ENCODE measurements at regions not wholly inside any gene's neighbourhood (a gene's known extent, or its start where the extent isn't known, plus 50 kb on each side); places are given as distances from the start of the nearest gene placed in this dataset.

DNA sequence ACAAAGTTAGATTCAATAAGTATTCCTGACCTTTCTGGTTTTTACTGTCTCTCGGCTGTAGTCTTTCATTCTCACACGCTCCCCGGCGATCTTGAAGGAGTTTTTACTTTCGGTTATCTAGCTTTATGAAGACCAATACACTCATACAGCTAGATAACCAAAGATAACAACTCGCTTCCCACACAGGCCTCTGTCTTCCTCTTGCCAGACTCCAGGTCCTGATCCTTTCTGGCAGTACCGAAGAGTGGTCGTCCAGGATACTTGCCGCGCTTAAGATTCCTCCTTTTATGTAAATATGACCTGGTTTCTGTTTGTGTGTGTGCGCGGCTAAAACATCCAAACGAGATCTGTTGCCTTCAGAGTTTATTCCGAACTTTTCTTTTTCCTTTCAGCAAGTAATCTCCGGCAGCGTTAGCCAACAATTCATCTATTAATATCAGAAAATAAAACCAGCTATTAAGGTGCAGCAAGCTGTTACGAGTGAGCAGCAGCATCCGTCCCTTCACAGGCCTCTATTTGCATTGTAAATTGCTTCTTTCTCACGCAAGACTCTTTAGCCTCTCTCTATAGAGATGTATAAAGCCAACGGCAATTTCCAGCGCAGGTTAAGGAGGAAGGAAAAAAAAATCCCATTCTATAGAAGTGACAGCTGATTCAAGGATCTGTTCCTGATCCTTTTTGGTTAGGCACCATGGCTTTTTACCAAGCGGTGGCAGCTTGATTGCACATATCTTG is 216.1 kb downstream of the MEF2C start:
- no peaks in the 10 kb centered on the region for H3K9me3 ChIP-seq (replicated peaks)
- H3K4me1 ChIP-seq = peaks cover 23% of the 10 kb centered on the region
- intact Hi-C loops (cut with micrococcal nuclease) = no loop called here
- H3K27me3 ChIP-seq (ENCODE audit: low read depth) = peaks cover 100% of the 10 kb centered on the region
- no peaks in the 10 kb centered on the region for H3K36me3 ChIP-seq
- DNase-seq = no peak
- TF ChIP-seq CTCF (IDR thresholded peaks at IDR 0.05; ENCODE audit: borderline replicate concordance) = no peak
- no peak overlapping the region for H3K27ac ChIP-seq (replicated peaks)
- H3K4me3 ChIP-seq = peak overlapping the region; percentile 50

DNA sequence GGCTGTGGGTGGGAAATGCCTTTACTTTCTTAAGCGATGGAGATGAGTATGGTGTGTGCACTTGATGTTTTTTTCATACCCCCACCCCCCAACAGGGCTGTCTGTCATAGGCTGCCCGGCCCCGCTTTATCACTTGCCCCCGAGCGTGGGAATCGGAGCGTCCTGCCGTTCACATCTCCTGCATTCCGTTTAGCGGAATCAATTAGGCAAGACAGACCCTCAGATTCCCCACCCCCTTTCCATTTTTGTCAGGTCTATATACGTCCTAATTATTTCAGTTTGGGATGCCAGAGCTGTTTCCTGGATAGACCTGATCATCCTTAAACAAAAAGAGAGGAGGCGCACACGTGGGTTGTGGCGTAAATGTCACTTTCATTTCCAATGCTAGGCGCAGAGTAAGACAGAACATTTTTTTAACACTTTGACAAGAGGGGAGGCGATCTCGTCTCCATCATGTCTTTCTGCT is 217.2 kb downstream of the MEF2C start:
- Histone ChIP-seq H3K4me1 (peaks cover 30% of the 10 kb centered on the region), H3K4me3 (no peak overlapping the region), H3K9me3 (replicated peaks) (no peaks in the 10 kb centered on the region), H3K27me3 (ENCODE audit: low read depth) (peaks cover 100% of the 10 kb centered on the region), H3K36me3 (no peaks in the 10 kb centered on the region), H3K27ac (replicated peaks) (no peak overlapping the region)
- DNase-seq = no peak
- intact Hi-C loops (cut with micrococcal nuclease) = no loop called here
- TF ChIP-seq CTCF (IDR thresholded peaks at IDR 0.05; ENCODE audit: borderline replicate concordance) = no peak

GRCh38 chr5:88664645-88665044 is 218.3 kb downstream of the MEF2C start:
- Histone ChIP-seq H3K27me3 (ENCODE audit: low read depth) (peaks cover 100% of the 10 kb centered on the region), H3K9me3 (replicated peaks) (no peaks in the 10 kb centered on the region), H3K27ac (replicated peaks) (no peak overlapping the region), H3K4me3 (no peak overlapping the region), H3K36me3 (no peaks in the 10 kb centered on the region), H3K4me1 (peaks cover 34% of the 10 kb centered on the region)
- TF ChIP-seq CTCF (IDR thresholded peaks at IDR 0.05; ENCODE audit: borderline replicate concordance) = no peak
- intact Hi-C loops (cut with micrococcal nuclease) = no loop called here
- no peak for DNase-seq

DNA sequence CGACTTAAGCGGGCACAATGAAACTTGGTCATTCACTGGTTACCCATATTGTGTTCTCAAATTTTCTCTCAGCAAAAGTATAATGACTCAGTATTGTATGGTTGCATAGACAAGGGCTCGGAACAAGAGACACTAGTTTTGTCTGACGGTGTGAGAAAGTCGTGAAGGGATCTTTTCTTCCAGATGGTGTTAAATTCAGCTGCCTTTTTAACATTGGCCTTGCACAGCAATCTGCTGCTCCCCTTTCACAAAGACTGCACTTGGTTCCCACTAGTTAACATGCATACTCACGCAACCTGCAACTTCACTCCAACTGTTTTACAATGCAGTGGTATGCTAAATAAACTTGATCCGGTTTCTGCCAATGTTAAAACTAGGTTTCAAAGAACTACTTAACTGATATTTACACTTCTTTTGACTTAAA is 219.2 kb downstream of the MEF2C start:
- Histone ChIP-seq H3K4me3 (no peak overlapping the region), H3K27me3 (ENCODE audit: low read depth) (peaks cover 100% of the 10 kb centered on the region), H3K27ac (replicated peaks) (no peak overlapping the region), H3K4me1 (peaks cover 34% of the 10 kb centered on the region), H3K36me3 (no peaks in the 10 kb centered on the region), H3K9me3 (replicated peaks) (no peaks in the 10 kb centered on the region)
- intact Hi-C loops (cut with micrococcal nuclease) = no loop called here
- no peak for TF ChIP-seq CTCF (IDR thresholded peaks at IDR 0.05; ENCODE audit: borderline replicate concordance)
- DNase-seq = no peak

- Histone ChIP-seq H3K27ac (replicated peaks) (no peak overlapping the region), H3K4me3 (no peak overlapping the region), H3K27me3 (ENCODE audit: low read depth) (peaks cover 100% of the 10 kb centered on the region), H3K36me3 (no peaks in the 10 kb centered on the region), H3K9me3 (replicated peaks) (no peaks in the 10 kb centered on the region), H3K4me1 (peaks cover 33% of the 10 kb centered on the region)
- intact Hi-C loops (cut with micrococcal nuclease) = no loop called here
- no peak for TF ChIP-seq CTCF (IDR thresholded peaks at IDR 0.05; ENCODE audit: borderline replicate concordance)
- DNase-seq = no peak
These were observed 220.1 kb downstream of the MEF2C start for GRCh38 chr5:88662846-88663245.
